Sigmoid colon (tissue), 4 donors: ENCODE measurements at regions not wholly inside any gene's neighbourhood (a gene's known extent, or its start where the extent isn't known, plus 50 kb on each side); places are given as distances from the start of the nearest gene placed in this dataset.

Source experiments
- EP300 ChIP-seq, 4 donors: sonication (generic); formaldehyde crosslinking; IDR thresholded peaks; one replicate each; pipeline ENCODE4 v1.6.1; 2017; ENCODE audit warnings: antibody characterized with exemption in 4 of 4
- POLR2AphosphoS5 ChIP-seq, 4 donors: sonication (generic); formaldehyde crosslinking; IDR thresholded peaks; one replicate each; pipeline ENCODE4 v1.6.1; 2017; ENCODE audit warnings: antibody characterized with exemption in 4 of 4
- TF ChIP-seq, protein P1 (sequence below), 4 experiments: fragments of 450-650 bp in 3 of 4; fragments of 200-600 bp in 1 of 4; IDR thresholded peaks; one replicate each; pipeline ENCODE4 v1.5.1; 2016 to 2019; ENCODE audit warnings: antibody characterized with exemption in 4 of 4, mild to moderate bottlenecking in 3 of 4, moderate library complexity in 2 of 4

- no peak for TF ChIP-seq POLR2AphosphoS5 (IDR thresholded peaks at IDR 0.05)
- no peak for TF ChIP-seq EP300 (IDR thresholded peaks at IDR 0.05)
- TF ChIP-seq, protein P1, sequence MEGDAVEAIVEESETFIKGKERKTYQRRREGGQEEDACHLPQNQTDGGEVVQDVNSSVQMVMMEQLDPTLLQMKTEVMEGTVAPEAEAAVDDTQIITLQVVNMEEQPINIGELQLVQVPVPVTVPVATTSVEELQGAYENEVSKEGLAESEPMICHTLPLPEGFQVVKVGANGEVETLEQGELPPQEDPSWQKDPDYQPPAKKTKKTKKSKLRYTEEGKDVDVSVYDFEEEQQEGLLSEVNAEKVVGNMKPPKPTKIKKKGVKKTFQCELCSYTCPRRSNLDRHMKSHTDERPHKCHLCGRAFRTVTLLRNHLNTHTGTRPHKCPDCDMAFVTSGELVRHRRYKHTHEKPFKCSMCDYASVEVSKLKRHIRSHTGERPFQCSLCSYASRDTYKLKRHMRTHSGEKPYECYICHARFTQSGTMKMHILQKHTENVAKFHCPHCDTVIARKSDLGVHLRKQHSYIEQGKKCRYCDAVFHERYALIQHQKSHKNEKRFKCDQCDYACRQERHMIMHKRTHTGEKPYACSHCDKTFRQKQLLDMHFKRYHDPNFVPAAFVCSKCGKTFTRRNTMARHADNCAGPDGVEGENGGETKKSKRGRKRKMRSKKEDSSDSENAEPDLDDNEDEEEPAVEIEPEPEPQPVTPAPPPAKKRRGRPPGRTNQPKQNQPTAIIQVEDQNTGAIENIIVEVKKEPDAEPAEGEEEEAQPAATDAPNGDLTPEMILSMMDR (IDR thresholded peaks at IDR 0.05), result no peak
Observed at GRCh38 chr7:22934473-22935065, 79.4 kb downstream of the HYCC1 start.
